ENCODE measurements at regions not wholly inside any gene's neighbourhood (a gene's known extent, or its start where the extent isn't known, plus 50 kb on each side); places are given as distances from the start of the nearest gene placed in this dataset.
"Not testable (repeated sequence)": the region's sequence is repeated elsewhere in the genome, so short reads cannot be mapped to it uniquely, and the experiment has no call there.

DNA sequence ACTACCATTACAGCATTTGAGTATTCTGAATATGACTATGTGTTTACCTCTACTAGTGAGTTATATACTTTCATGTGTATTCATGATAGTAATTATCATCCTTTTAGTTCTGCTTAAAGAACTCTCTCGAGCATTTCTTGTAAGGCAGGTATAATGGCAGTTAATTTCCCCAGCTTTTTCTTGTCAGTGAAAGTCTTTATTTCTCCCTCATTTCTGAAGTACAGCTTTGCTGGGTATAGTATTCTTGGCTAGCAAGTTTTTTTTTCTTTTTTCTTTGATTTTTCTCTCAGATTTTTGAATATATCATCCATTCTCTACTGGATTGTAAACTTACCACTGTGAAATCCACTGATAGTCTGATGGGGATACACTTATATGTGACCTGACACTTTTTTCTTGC lies 165.9 kb upstream of the ARHGAP5 start:
- no peak for DNase-seq

- DNase-seq, result no peak
Observed at GRCh38 chr14:31913370-31913769, 163.7 kb upstream of the ARHGAP5 start.

GRCh38 chr14:31918289-31918688 lies 158.8 kb upstream of the ARHGAP5 start:
- DNase-seq, result not testable (repeated sequence)

GRCh38 chr14:31920001-31920400 lies 157.1 kb upstream of the ARHGAP5 start:
- no peak for DNase-seq

DNA sequence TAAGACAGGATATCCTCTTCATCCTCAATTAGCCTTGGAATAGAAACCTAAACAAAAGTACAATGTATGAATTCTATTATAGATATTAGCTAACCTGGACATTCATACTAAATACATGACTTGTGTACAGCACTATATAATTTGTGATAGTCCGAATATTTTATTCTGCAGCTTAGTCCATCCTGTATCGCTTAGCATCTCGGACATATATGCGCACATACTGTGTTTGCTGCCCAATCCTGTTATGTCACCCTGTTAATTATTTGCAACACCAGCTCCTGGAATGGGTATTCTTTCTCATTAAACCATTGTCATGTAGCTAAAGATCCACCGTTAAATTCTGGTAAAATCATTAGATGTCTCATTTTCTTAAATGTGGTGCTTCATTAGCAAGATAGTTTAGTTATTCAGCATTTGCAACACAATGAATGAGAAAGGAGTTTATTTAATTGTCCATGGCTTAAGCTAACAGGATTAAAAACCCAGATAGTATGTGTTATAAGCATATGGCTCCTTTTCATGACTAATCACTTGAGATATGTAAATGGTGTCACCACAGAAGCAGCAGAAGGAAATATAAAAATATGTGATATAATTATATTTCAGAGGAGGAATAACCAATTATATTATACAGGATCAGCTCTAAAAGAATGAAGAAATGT lies 156.0 kb upstream of the ARHGAP5 start:
- no peak for DNase-seq

- no peak for DNase-seq
Observed at GRCh38 chr14:31921721-31922120, 155.4 kb upstream of the ARHGAP5 start.

DNA sequence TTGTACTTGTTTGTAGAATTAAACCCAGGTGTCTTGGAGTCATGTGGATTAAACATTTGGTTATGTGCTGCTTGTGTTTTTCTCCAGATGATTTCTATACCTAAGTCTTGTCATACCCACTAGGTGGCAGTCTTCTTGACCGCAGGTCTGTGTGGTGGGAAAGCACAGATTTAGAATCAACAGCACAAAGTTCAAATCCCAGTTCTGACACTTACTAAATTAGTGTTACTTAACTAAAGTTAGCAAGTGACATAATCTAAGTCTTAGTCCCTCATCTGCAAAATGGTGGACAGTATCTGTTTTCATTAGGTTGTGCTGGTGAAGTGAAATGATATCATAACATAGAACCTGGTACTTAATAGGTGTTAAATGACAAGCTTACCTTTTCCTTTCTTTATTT lies 151.0 kb upstream of the ARHGAP5 start:
- peak; percentile 23 for DNase-seq

DNA sequence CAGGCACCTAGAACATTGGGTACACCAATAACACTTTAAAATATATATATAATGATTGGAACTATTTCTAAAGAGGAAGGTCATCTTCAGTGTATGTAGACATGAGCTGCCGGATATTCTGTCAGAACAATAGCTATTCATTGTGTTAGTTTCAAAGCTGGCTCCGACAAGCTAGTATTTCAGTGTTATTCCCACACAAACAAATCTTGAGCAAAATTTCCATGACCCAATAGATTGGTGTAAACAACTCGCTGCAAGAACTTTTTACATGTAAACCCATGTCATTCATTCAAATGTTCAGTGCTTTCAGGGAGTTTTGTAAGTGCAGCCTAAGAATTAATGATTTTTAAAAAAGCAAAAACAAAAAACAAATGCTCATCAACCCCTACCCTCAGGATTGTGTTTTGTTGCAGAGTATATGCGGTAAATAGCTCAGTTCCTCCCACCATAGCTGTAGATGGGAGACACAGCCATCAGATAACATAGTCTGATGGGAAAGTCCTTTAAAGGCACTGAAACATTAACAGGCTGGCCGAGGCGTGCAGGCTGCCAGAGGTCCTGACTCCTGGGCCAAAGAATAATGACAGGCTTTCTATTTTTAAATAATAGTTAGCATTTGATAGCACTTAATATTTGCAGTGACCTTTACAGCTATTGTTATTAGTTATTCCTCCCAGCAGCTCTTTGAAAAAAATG lies 150.3 kb upstream of the ARHGAP5 start:
- DNase-seq, result no peak

- DNase-seq, result no peak
Observed at GRCh38 chr14:31927348-31927832, 149.7 kb upstream of the ARHGAP5 start.

- no peak for DNase-seq
Observed at GRCh38 chr14:31930070-31930469, 147.0 kb upstream of the ARHGAP5 start.

DNA sequence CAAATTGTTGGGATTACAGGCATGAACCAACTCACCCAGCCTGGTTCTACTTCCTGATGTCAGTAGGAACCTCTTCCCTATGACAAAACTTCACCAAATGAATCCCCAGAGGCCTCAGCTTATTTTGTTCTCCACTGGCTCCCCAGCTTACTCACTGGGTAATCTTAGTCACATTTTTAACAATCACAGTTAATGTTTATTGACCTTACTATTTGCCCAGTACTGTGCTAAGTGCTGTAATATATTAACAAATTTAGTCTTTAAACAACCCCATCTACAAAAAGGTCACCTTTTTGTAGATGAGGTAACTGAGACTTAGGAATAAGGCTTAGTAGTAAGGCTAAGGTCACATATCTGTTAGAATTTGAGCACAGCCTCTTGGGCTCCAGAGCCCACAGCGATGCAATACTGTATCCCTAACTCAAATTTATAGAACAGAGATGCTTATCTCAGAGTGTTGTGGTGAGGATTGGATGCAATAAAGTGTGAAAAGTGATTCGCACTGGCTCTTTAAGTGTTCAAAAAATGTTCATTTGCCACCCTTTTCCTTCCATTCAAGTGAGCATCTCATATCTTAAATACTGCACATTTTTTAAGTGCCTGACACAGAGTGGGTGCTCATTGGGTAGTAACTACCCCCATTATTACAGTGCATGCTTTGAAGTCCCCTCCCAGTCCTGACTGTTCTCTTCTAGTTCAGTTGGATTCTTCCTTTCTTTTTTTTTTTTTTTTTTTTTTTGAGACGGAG lies 146.4 kb upstream of the ARHGAP5 start:
- no peak for DNase-seq

- no peak for DNase-seq
Observed at GRCh38 chr14:31932675-31933074, 144.4 kb upstream of the ARHGAP5 start.

- no peak for DNase-seq
Observed at GRCh38 chr14:31933716-31934115, 143.4 kb upstream of the ARHGAP5 start.

GRCh38 chr14:31934767-31935266 lies 142.3 kb upstream of the ARHGAP5 start:
- no peak for DNase-seq

DNA sequence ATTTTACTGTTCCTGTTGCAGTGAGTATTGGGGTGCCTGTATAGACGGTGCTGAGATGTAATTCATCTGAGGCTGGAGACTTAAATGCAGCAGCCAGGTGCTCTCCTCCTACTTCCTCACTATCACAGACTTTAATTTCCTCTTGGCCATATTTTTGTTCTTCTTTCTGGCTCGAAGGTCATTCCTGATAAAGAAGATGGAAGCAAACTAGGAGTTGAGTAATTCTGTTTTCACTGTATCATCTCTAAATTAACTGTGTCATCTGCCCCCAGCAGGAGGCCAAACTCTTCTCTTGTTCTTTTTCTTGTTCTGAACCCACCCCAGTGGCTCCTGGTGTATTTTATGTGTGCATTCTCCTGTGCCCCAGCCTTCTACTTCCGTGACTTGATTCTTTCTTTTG lies 141.7 kb upstream of the ARHGAP5 start:
- DNase-seq, result no peak

DNA sequence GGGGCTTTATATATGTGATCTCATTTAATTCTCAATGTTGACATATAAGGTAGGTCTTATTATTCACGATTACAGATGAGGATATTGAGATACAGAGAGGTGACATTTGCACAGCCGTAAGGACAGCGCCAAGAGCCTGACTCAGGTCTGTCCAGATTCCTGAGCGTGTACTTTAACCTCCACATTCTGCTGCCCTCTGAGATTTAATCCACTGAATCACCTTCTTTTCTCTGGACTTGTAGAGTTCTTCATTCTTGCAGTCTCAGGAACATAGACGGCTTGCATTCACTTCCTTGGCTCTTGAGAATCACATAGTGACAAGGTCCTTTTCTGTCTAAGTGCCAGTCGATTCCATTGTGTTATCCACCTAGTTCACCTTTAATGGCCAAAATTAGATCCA lies 141.0 kb upstream of the ARHGAP5 start:
- DNase-seq, result no peak

DNA sequence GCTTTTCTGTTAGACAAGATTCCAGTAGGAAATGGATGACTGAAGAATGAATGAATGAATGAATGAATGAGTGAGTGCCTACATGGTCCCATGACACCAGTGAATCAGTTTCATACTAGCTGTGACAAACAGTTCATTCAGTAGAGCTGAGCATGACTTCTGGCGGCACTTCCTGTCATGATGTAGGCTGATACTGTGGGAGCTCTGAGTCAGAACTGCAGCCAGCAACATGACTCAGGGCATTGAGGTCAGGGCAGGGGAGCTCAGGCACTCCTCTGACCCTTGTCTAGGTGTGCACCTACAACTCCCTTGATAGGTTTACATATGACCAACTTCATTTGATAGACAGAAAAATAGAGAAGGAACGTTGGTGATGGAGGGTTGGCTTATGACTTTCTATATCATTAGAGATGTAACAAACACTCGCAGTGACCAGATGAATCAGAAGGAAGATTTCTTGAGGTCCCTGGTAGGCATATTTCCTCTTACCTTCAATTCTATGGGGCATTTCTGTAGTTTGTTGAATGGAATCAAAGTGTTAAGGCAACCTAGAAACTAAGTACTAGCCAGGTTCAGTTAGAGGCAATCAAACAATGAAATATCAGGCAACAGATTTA lies 139.3 kb upstream of the ARHGAP5 start:
- DNase-seq, result no peak

DNA sequence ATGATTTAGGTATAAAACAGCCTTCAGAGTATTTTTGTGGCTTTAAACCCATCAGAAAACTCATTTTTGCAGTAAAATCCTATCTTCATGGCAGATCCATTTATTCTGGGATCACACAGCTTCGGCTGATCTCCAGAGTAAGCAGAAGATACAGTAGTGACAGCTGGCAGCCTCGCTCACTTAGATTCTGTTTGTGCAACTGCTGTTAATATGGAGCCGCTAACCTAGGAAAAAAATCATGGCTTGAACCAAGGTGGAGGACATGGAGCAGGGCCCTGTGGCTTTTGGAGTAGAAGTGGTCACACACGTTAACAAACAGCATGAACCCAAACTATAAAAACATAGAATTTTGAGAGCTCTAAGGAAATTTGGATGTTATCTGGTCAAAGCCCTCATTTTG lies 137.2 kb upstream of the ARHGAP5 start:
- no peak for DNase-seq

DNA sequence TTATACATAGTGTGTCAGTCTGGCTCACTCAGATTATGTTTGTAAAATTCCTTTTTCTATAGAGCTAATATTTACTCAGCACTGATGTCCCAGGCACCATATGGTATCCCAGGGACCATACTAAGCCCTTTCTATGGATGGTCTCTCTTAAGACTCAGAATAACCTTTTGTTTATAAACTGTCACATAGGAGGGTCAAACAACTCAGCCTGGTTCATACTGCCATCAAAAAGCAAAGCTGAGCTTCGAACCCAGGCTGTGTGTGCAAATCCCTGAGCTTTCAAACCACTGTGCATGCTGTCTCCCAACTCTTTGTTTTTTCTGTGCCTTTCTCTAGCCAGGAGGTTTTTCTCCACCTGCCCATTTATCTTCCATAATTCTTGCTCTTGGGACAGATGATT lies 135.6 kb upstream of the ARHGAP5 start:
- DNase-seq, result no peak

DNA sequence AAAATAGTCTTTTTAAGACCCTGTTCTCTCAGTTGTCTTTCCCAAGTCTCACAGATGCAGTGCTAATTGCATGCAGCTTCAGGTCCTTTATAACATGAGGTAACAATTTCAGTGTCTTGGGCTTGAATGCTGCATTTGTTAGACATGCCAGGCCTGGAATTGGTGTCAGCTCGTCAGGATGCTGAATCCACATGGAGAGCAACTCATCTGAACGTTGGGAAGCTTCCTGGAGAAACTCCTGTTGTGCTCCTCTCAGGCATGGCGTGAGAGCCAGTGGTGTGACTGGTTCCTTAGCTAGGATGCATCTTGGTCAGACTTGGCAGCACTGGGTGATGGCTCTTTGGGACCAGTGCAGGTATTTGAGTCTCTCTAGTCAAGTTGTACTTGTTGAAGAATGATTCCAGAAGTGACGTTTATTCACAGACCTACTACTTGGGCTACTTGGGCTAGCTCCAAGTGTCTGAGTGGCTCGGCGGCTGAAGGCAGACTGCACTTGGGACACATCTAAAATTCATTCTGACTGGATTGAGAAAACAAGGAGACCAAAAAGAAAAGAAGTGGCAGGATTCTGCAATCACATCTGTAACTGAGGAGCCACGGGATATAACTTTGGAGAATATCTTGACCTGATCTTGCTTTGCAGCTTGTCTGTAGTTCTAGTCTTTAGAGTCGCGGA lies 134.8 kb upstream of the ARHGAP5 start:
- DNase-seq, result no peak

DNA sequence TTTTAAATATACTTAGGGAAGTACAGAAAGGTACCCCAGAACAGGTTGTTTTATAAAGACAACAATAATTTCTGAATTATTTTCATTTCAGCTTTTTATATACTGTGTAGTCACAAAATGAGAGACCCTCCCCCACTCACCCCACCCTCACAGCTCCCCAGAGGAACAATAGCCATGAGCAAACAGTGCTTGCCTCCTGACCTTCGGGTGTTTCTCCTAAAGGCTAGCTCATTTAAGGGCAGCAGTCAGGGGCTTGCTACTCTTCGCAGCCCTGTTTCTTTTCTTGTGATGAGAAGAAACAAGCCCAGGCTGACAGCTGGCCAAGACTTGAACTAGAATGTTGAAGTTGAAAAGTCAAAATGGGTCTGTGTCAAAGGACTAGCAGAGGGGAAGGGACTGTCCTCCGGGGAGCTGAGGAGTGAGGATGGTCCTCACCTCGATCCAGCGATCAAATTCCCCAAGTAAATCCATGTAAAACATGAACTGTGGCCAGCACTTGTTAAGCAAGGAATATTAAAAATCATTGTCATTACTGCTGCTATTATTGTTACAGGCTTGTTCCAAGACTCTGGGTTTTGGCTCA lies 133.8 kb upstream of the ARHGAP5 start:
- DNase-seq, result no peak

- no peak for DNase-seq
Observed at GRCh38 chr14:31943861-31944255, 133.2 kb upstream of the ARHGAP5 start.

Data from DMS79 (cell line).